GM19240 (cell line): ENCODE measurements at regions not wholly inside any gene's neighbourhood (a gene's known extent, or its start where the extent isn't known, plus 50 kb on each side); places are given as distances from the start of the nearest gene placed in this dataset.
A peak's percentile ranks its signal among the peaks of the same experiment; 100 is the strongest.

Experiments
- DNase-seq: peaks from one replicate; pipeline ENCODE4 v3.0.0; 2011; ENCODE audit warnings: low spot score; ENCODE audit not compliant: insufficient read length

GRCh38 chr17:27973258-27974044, 69.0 kb upstream of the NLK start:
- no peak for DNase-seq

GRCh38 chr17:27974045-27974436, 68.4 kb upstream of the NLK start:
- no peak for DNase-seq

GRCh38 chr17:27974531-27975145, 67.8 kb upstream of the NLK start:
- no peak for DNase-seq

GRCh38 chr17:27975146-27976011, 67.1 kb upstream of the NLK start:
- DNase-seq: no peak

GRCh38 chr17:27976331-27976730, 66.1 kb upstream of the NLK start:
- DNase-seq: peak; percentile 54

- no peak for DNase-seq
Observed at GRCh38 chr17:27977751-27978688, 64.5 kb upstream of the NLK start.

GRCh38 chr17:27978689-27979175, 63.7 kb upstream of the NLK start:
- DNase-seq: no peak

- DNase-seq: no peak
Observed at GRCh38 chr17:27980043-27980442, 62.4 kb upstream of the NLK start.

- DNase-seq: no peak
Observed at GRCh38 chr17:27981978-27982377, 60.5 kb upstream of the NLK start.

- no peak for DNase-seq
Observed at GRCh38 chr17:27982688-27983087, 59.8 kb upstream of the NLK start.

- DNase-seq: no peak
Observed at GRCh38 chr17:27983853-27984252, 58.6 kb upstream of the NLK start.

GRCh38 chr17:27984404-27984803, 58.1 kb upstream of the NLK start:
- DNase-seq: no peak

GRCh38 chr17:27984816-27985215, 57.7 kb upstream of the NLK start:
- no peak for DNase-seq

GRCh38 chr17:27985306-27985705, 57.2 kb upstream of the NLK start:
- no peak for DNase-seq

GRCh38 chr17:27985736-27986399, 56.6 kb upstream of the NLK start:
- DNase-seq: no peak

GRCh38 chr17:27986805-27987684, 55.4 kb upstream of the NLK start:
- no peak for DNase-seq

GRCh38 chr17:27989046-27989445, 53.4 kb upstream of the NLK start:
- no peak for DNase-seq

GRCh38 chr17:27990100-27990499, 52.4 kb upstream of the NLK start:
- no peak for DNase-seq

GRCh38 chr17:27990979-27991378, 51.5 kb upstream of the NLK start:
- DNase-seq: no peak
